ENCODE measurements at regions not wholly inside any gene's neighbourhood (a gene's known extent, or its start where the extent isn't known, plus 50 kb on each side); places are given as distances from the start of the nearest gene placed in this dataset.
"Not testable (repeated sequence)": the region's sequence is repeated elsewhere in the genome, so short reads cannot be mapped to it uniquely, and the experiment has no call there.

DNA sequence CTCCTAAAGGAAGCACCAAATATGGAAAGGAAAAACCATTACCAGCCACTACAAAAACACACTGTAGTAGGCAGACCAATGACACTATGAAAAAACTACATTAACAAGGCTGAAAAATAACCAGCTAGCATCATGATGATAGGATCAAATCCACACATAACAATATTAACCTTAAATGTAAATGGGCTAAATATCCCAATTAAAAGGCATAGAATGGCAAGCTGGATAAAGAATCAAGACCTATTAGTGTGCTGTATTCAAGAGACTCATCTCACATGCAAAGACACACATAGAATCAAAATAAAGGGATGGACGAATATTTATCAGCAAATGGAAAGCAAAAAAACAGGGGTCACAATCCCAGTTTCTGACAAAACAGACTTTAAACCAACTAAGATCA, 53.2 kb upstream of the TNFSF4 start:
- TF ChIP-seq, protein P1, sequence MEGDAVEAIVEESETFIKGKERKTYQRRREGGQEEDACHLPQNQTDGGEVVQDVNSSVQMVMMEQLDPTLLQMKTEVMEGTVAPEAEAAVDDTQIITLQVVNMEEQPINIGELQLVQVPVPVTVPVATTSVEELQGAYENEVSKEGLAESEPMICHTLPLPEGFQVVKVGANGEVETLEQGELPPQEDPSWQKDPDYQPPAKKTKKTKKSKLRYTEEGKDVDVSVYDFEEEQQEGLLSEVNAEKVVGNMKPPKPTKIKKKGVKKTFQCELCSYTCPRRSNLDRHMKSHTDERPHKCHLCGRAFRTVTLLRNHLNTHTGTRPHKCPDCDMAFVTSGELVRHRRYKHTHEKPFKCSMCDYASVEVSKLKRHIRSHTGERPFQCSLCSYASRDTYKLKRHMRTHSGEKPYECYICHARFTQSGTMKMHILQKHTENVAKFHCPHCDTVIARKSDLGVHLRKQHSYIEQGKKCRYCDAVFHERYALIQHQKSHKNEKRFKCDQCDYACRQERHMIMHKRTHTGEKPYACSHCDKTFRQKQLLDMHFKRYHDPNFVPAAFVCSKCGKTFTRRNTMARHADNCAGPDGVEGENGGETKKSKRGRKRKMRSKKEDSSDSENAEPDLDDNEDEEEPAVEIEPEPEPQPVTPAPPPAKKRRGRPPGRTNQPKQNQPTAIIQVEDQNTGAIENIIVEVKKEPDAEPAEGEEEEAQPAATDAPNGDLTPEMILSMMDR (IDR thresholded peaks at IDR 0.05; ENCODE audit: low read depth, low read length): not testable (repeated sequence)
- TF ChIP-seq POLR2A (IDR thresholded peaks at IDR 0.05; ENCODE audit: extremely low read depth, insufficient read length): not testable (repeated sequence)
- TF ChIP-seq, protein P2, sequence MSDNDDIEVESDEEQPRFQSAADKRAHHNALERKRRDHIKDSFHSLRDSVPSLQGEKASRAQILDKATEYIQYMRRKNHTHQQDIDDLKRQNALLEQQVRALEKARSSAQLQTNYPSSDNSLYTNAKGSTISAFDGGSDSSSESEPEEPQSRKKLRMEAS (IDR thresholded peaks at IDR 0.05; ENCODE audit: low read depth, low read length): not testable (repeated sequence)

Data from NB4 (cell line).